HG03558 (cell line): ENCODE measurements at regions not wholly inside any gene's neighbourhood (a gene's known extent, or its start where the extent isn't known, plus 50 kb on each side); places are given as distances from the start of the nearest gene placed in this dataset.

ENCODE experiments used
- ATAC-seq: cut with Tn5 transposase; IDR thresholded peaks from one replicate; pipeline ENCODE4 v1.9.1; 2021; ENCODE audit warnings: moderate number of reproducible peaks; ENCODE audit not compliant: unreplicated experiment; ENCODE audit errors: extremely low read depth

DNA sequence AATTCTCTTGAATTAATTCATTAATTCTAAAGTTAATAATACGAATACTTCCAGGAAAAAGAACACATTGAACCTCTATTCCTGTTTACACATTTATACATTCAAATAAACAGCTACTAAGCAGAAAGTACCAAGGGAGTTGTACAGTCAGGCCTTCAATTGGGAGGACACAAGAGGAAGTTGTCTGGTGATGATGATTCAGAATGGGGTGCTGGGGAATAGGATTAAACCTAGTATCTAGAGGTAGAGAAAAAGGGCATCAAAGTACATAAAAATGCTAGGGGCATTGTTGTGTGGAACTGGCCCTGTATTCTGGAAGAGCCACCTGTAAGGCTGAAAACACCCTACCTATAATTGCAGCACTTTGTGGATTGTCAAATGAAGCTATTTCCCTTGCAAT lies 71.7 kb upstream of the MROH9 start:
- ATAC-seq, result no peak

DNA sequence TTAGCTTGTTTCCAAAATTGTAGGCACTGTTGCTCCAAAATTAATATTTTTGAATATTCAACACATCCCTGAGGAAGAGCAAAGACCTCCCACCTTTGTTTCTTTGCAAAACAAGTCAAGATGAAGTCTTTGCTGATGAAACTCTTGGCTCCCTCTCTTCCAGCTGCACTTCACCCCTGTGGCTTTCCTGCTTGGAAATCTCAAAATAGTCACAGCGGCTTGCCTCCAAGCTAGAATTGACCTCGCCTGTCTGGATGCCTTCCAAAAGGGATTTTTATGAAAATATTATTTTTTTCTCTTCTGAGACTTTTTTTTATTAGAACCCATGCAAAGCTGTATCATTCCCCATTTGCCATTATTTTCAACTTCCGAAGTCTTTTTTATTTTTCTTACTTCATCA lies 71.1 kb upstream of the MROH9 start:
- no peak for ATAC-seq

DNA sequence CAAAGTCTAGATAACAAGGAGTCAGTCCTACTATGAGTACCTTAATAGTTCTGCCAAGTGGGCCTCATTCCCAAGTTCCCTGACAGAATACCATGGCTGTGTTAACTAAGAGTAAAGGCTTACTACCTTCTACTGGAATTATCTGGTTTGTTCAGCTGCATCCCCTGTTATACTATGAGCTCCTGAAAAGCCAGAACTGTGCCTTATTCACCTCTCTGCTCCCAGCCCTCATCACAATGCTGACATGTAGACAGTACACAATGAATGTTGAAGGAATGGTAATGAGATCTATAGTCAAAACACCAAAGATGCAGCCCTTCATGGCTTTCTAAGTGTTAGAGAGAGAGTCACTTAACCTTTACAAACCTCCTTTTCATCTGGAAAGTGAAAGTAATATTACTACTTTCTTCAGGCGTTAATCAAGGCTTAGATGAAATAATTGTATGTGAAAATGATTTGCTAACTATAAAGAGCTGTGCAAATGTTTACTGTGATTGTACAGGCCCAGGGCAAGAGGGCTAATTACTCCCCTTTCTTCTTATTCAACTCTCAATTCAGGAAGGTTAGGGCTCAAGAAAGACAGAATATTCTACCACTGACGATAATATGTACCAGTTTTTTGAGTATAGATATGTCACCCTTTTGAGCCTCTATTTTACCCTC lies 70.3 kb upstream of the MROH9 start:
- ATAC-seq, result no peak

DNA sequence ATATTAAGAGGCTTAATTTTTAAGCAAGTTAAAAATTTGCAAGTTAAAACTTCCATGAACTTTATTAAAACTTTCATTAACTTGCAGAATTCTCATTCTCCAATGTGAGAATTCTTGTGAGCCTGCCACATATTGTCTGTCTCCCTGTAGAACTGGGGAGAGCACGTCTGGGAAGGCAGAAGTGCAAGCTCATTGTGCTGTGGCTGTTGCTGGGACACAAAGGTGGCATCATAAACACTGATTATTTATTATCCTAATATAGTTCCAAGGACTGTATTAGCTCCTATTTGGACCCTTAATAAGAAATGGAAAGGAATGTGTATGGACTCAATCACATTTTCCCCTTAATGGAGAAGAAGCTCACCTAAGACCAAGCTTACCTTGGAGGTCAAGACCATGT lies 68.7 kb upstream of the MROH9 start:
- no peak for ATAC-seq

DNA sequence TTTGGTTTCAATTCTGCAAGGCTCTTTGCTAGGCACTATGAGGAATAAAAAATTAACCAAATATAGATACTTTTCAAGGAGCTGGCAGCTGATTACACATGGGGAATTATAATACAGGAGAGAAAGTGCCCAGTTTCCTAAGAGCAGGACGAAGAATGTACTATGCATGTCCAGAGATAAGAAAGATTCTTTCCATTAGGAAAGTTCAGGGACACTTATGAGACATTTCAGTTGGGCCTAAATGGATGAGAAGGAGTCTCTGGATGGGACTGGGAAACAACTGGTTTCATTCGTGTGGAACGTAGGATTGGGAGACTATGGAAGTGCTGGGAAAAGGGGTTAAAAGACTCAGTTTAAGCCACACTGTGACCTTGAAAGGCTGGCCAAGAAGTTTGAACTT lies 63.5 kb upstream of the MROH9 start:
- no peak for ATAC-seq

DNA sequence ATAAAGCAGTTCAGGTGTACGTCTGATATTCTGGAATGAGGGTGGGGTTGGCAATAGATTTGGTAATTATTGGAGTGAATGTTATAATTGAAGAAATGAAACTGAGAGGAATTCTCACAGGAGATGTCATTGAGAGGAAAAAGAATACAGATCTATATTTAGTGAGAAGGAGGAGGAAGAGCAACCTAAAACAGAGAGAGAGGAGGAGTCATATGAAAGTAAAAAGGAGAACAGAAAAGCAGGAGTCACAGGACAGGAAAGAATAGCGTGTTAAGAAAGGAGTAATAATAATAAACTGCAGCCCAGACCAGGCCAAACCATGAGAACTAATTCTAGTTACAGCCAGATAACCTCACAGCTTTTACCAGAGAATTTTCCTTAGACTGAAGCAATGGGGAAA lies 62.7 kb upstream of the MROH9 start:
- ATAC-seq, result no peak

DNA sequence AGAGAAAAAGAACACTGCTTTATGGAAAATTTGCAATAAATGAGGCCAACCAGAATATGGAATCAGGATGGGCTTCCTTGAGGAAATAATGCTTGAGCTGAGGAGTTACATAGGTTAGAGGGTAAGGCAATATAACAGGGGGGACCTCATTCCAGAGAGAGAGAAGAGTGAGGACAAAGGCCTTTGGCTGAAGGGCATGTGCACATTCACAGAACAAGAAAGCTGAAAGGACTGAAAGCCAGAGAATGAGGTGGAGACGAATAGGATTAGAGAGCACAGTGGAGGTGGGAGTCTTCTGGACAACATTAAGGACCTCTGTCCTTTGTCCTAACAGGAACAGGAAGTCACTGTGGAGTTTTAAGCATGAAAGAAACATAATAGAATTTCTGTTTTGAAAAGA lies 60.7 kb upstream of the MROH9 start:
- ATAC-seq, result no peak

DNA sequence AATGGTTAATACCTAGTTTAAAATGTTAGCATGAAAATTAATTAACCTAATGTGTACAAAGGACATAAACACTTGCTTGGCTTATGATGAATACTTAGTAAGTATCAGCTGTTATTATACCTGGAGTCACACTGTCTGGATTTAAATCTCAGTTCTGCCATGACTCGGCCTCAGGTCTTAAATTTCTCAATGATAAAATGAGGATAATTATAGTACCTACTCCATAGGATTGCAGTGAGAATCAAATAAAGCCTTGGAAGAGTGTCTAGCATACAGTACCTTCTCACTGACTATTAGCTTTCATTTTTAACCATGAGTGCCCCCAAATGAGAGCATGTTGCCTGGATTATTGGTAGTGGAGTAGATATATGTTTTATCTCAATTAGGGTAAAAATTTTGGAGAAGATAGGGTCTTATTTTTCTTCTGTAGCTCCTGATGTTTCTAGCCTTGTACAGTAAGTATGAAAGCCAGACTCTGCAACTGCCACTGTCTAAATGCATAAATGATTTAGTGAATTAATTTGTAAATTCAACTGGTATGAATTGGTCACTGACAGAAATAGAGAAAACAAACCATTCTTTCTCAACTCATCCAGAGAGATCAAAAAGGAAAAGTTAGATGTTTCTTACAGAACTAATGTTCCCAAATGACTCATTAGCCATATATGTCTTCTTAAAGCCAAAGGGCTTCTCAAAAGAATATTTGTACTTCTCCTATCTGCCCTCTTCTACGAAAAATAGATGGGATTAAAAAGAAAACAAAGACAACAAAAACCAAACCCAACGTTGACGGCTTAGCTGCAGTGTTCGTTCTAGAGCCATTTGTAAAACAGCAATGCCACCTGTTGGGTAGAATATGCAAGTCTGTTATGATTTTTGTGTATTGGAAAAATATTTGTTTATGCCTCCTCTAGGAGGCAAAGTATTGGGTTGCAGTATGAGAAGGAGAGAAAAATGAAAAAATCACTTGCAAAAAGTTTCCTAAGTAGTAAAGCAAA lies 53.8 kb upstream of the MROH9 start:
- no peak for ATAC-seq
